ENCODE measurements at regions not wholly inside any gene's neighbourhood (a gene's known extent, or its start where the extent isn't known, plus 50 kb on each side); places are given as distances from the start of the nearest gene placed in this dataset.

DNA sequence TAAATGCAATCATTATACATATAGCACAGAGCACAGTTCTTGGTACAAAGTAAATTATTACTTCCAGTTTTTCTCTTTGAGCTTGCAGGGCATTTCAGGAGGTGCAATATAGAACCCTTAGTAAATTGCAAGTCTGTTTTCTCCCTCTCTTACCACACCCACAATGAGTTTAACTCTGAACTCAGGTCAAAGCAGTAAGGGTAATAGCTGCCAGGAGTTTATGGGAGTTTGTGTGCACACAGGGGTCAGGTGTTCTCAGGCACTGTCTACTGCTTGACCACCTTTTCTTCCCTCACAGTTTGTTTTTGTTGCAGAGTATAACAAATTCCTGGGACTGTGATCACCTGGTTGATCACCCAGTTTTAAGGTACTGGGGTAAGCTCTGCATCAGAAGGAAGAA lies 478.5 kb upstream of the TENM4 start:
- TF ChIP-seq, protein P1, sequence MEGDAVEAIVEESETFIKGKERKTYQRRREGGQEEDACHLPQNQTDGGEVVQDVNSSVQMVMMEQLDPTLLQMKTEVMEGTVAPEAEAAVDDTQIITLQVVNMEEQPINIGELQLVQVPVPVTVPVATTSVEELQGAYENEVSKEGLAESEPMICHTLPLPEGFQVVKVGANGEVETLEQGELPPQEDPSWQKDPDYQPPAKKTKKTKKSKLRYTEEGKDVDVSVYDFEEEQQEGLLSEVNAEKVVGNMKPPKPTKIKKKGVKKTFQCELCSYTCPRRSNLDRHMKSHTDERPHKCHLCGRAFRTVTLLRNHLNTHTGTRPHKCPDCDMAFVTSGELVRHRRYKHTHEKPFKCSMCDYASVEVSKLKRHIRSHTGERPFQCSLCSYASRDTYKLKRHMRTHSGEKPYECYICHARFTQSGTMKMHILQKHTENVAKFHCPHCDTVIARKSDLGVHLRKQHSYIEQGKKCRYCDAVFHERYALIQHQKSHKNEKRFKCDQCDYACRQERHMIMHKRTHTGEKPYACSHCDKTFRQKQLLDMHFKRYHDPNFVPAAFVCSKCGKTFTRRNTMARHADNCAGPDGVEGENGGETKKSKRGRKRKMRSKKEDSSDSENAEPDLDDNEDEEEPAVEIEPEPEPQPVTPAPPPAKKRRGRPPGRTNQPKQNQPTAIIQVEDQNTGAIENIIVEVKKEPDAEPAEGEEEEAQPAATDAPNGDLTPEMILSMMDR (IDR thresholded peaks at IDR 0.05; ENCODE audit: insufficient read depth, low read length, poor library complexity, severe bottlenecking): no peak
- Histone ChIP-seq H3K36me3 (ENCODE audit: control insufficient read depth, insufficient read depth, low read length) (no peaks in the 10 kb centered on the region), H3K27me3 (replicated peaks; ENCODE audit: control insufficient read depth, insufficient read depth, low read length) (no peaks in the 10 kb centered on the region), H3K4me3 (replicated peaks; ENCODE audit: low read depth, low read length) (no peak overlapping the region)
- no peak for DNase-seq (ENCODE audit: extremely low read depth, insufficient read length)

DNA sequence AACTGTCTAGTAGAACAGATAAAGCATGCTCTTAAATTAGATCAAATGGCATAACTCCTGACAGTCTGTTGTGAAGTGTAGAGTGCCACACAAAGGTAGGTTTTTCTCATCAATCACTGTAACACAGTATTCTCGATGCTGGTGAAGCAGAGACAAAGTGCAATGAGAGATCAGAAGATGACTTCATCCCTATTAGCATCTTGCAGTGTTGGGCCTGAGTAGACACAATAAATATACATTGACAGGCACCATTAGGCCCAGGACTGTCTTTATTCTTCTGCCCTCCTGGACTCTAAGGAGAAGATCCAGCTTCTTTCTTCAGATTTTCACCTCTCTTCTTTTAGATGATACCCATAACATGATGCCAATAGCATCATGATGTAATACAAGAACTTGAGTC lies 478.0 kb upstream of the TENM4 start:
- Histone ChIP-seq H3K36me3 (ENCODE audit: control insufficient read depth, insufficient read depth, low read length) (no peaks in the 10 kb centered on the region), H3K4me3 (replicated peaks; ENCODE audit: low read depth, low read length) (no peak overlapping the region), H3K27me3 (replicated peaks; ENCODE audit: control insufficient read depth, insufficient read depth, low read length) (no peaks in the 10 kb centered on the region)
- DNase-seq (ENCODE audit: extremely low read depth, insufficient read length): no peak
- TF ChIP-seq, protein P1 (IDR thresholded peaks at IDR 0.05; ENCODE audit: insufficient read depth, low read length, poor library complexity, severe bottlenecking): no peak

DNA sequence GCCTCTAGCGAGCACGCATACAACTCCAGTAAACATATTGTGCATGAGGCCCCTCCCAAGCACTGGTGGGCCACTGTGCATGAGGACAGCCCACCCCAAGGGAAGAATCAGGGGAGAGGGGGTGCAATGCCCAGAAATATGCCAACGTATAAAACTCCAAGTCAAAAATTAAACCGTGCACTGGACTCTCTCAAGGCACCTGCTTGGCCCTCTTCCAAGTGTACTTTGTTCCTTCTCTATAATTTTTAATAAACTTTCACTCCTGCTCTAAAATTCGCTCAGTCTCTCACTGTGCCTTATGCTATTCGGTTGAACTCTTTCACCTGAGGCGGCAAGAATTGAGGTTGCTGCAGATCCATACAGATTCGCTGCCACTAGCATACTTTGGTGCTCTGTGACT lies 465.3 kb upstream of the TENM4 start:
- no peak overlapping the region for H3K4me3 ChIP-seq (replicated peaks; ENCODE audit: low read depth, low read length)
- TF ChIP-seq, protein P1 (IDR thresholded peaks at IDR 0.05; ENCODE audit: insufficient read depth, low read length, poor library complexity, severe bottlenecking): no peak
- no peak for DNase-seq (ENCODE audit: extremely low read depth, insufficient read length)
- H3K36me3 ChIP-seq (ENCODE audit: control insufficient read depth, insufficient read depth, low read length): no peaks in the 10 kb centered on the region
- H3K27me3 ChIP-seq (replicated peaks; ENCODE audit: control insufficient read depth, insufficient read depth, low read length): no peaks in the 10 kb centered on the region

DNA sequence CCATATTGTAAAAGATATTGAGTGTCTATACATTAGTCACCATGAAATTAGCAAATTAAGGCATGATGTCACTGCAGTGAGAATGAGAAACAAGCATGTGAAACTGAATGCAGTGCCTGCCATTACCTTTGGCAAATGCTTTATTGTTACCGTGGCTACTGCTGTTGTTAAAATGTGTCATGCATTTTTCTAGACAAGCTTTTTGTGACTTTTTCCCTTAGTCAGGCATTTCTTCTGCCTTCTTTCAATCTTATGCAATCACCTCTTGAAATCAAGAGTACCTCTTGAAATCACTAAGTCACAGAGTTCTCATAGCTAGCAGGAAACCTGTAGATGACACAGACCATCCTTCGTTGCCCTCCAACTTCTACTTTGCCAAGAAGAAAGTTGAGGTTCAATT lies 461.7 kb upstream of the TENM4 start:
- TF ChIP-seq, protein P1 (IDR thresholded peaks at IDR 0.05; ENCODE audit: insufficient read depth, low read length, poor library complexity, severe bottlenecking): no peak
- Histone ChIP-seq H3K36me3 (ENCODE audit: control insufficient read depth, insufficient read depth, low read length) (no peaks in the 10 kb centered on the region), H3K4me3 (replicated peaks; ENCODE audit: low read depth, low read length) (no peak overlapping the region), H3K27me3 (replicated peaks; ENCODE audit: control insufficient read depth, insufficient read depth, low read length) (no peaks in the 10 kb centered on the region)
- no peak for DNase-seq (ENCODE audit: extremely low read depth, insufficient read length)

DNA sequence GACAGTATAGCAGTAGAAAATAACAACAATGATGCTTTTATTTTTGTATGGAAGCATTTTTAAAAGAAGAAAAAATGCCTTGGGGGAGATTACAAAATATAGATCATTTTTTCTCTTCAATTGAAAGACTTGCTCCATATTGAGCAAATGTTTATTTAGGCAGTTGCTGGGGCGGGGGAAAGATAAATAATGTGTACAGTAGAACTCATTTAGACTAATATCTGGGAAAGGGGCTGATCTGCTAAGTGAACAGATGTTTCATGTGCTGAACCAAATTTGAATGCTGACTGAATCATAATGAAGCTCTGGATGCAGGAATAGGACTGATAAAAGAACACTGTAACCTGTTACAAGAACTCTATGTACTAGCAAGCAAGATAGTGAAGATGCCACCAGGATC lies 457.1 kb upstream of the TENM4 start:
- H3K36me3 ChIP-seq (ENCODE audit: control insufficient read depth, insufficient read depth, low read length): no peaks in the 10 kb centered on the region
- DNase-seq (ENCODE audit: extremely low read depth, insufficient read length): no peak
- no peak overlapping the region for H3K4me3 ChIP-seq (replicated peaks; ENCODE audit: low read depth, low read length)
- TF ChIP-seq, protein P1 (IDR thresholded peaks at IDR 0.05; ENCODE audit: insufficient read depth, low read length, poor library complexity, severe bottlenecking): no peak
- no peaks in the 10 kb centered on the region for H3K27me3 ChIP-seq (replicated peaks; ENCODE audit: control insufficient read depth, insufficient read depth, low read length)

DNA sequence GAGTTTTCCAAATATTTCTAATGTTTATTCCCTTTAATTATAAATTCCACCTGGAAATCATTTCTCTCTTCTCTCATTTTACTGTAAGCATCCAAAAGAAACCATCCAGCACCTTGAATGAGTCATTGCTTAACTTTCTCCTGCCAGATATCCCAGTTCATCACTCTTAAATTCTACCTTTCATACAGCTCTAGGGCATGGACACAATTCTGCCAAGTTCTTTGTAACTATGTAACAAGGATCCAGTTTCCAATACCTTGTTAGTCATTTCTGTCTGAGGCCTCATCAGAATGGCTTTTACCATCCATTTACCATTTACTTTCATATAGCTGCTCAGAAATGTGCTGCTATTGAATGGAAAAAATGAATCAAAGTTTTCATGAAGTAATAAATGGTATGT lies 455.4 kb upstream of the TENM4 start:
- DNase-seq (ENCODE audit: extremely low read depth, insufficient read length): no peak
- Histone ChIP-seq H3K27me3 (replicated peaks; ENCODE audit: control insufficient read depth, insufficient read depth, low read length) (no peaks in the 10 kb centered on the region), H3K4me3 (replicated peaks; ENCODE audit: low read depth, low read length) (no peak overlapping the region), H3K36me3 (ENCODE audit: control insufficient read depth, insufficient read depth, low read length) (no peaks in the 10 kb centered on the region)
- TF ChIP-seq, protein P1 (IDR thresholded peaks at IDR 0.05; ENCODE audit: insufficient read depth, low read length, poor library complexity, severe bottlenecking): no peak

Measured in GM06990 (cell line).